GM19395 (cell line): ENCODE measurements at regions not wholly inside any gene's neighbourhood (a gene's known extent, or its start where the extent isn't known, plus 50 kb on each side); places are given as distances from the start of the nearest gene placed in this dataset.

Experiments
- ATAC-seq: cut with Tn5 transposase; IDR thresholded peaks from one replicate; pipeline ENCODE4 v1.9.1; 2021; ENCODE audit warnings: mild to moderate bottlenecking, moderate library complexity; ENCODE audit not compliant: unreplicated experiment

GRCh38 chr18:41703744-41704530, 251.1 kb upstream of the PIK3C3 start:
- ATAC-seq = no peak

- no peak for ATAC-seq
These were observed 254.6 kb upstream of the PIK3C3 start for GRCh38 chr18:41700416-41700815.

GRCh38 chr18:41695441-41695840, 259.6 kb upstream of the PIK3C3 start:
- no peak for ATAC-seq

GRCh38 chr18:41693008-41693407, 262.0 kb upstream of the PIK3C3 start:
- no peak for ATAC-seq

- ATAC-seq = no peak
These were observed 264.5 kb upstream of the PIK3C3 start for GRCh38 chr18:41690332-41691127.

- ATAC-seq = no peak
These were observed 267.9 kb upstream of the PIK3C3 start for GRCh38 chr18:41687138-41687537.

- no peak for ATAC-seq
These were observed 273.7 kb upstream of the PIK3C3 start for GRCh38 chr18:41681138-41681880.

GRCh38 chr18:41674506-41674905, 280.5 kb upstream of the PIK3C3 start:
- no peak for ATAC-seq

GRCh38 chr18:41666231-41666630, 288.8 kb upstream of the PIK3C3 start:
- no peak for ATAC-seq

- no peak for ATAC-seq
These were observed 289.8 kb upstream of the PIK3C3 start for GRCh38 chr18:41665210-41665609.

- no peak for ATAC-seq
These were observed 294.4 kb upstream of the PIK3C3 start for GRCh38 chr18:41660654-41661053.

GRCh38 chr18:41659438-41660130, 295.4 kb upstream of the PIK3C3 start:
- no peak for ATAC-seq

- ATAC-seq = no peak
These were observed 297.8 kb upstream of the PIK3C3 start for GRCh38 chr18:41657189-41657588.

GRCh38 chr18:41655074-41655473, 300.0 kb upstream of the PIK3C3 start:
- no peak for ATAC-seq

- ATAC-seq = no peak
These were observed 307.1 kb upstream of the PIK3C3 start for GRCh38 chr18:41647914-41648313.

GRCh38 chr18:41646915-41647620, 308.0 kb upstream of the PIK3C3 start:
- ATAC-seq = no peak

- ATAC-seq = no peak
These were observed 309.3 kb upstream of the PIK3C3 start for GRCh38 chr18:41645589-41646360.

GRCh38 chr18:41644466-41644865, 310.6 kb upstream of the PIK3C3 start:
- no peak for ATAC-seq

GRCh38 chr18:41643427-41643826, 311.6 kb upstream of the PIK3C3 start:
- ATAC-seq = no peak

- no peak for ATAC-seq
These were observed 312.3 kb upstream of the PIK3C3 start for GRCh38 chr18:41642756-41643155.
